ENCODE measurements at regions not wholly inside any gene's neighbourhood (a gene's known extent, or its start where the extent isn't known, plus 50 kb on each side); places are given as distances from the start of the nearest gene placed in this dataset.

- TF ChIP-seq POGK (CRISPR knock-in tag; conservative IDR thresholded peaks at IDR 0.05), result no peak
- no peak for TF ChIP-seq KMT2A (CRISPR knock-in tag; IDR thresholded peaks at IDR 0.05)
- TF ChIP-seq CREBL2 (CRISPR knock-in tag; IDR thresholded peaks at IDR 0.05; ENCODE audit: borderline replicate concordance), result no peak
- peak; percentile 28; the same call in 1 of the 2 replicates for TF ChIP-seq SP4 (CRISPR knock-in tag; IDR thresholded peaks at IDR 0.05)
- peak; percentile 86 for TF ChIP-seq TCF7 (IDR thresholded peaks at IDR 0.05; ENCODE audit: low read depth)
- TF ChIP-seq RERE (CRISPR knock-in tag; IDR thresholded peaks at IDR 0.05; ENCODE audit: low read depth), result no peak
- no peak for TF ChIP-seq HNRNPL (IDR thresholded peaks at IDR 0.05; ENCODE audit: low read depth, low read length)
- TF ChIP-seq PRPF4 (IDR thresholded peaks at IDR 0.05; ENCODE audit: low read depth, low read length, poor library complexity, severe bottlenecking), result no peak
- TF ChIP-seq EHMT2 (IDR thresholded peaks at IDR 0.05; ENCODE audit: borderline replicate concordance, low read depth, low read length), result no peak
- 0 out of 2 replicates have a peak, but pooled peaks have one; percentile 46 for TF ChIP-seq ZNF142 (CRISPR knock-in tag; IDR thresholded peaks at IDR 0.05)
- TF ChIP-seq ZNF570 (CRISPR knock-in tag; IDR thresholded peaks at IDR 0.05; ENCODE audit: borderline replicate concordance), result no peak
- TF ChIP-seq MLLT10 (CRISPR knock-in tag; IDR thresholded peaks at IDR 0.05), result no peak
Measured at GRCh38 chr10:75294866-75295701, 59.3 kb upstream of the COMTD1 start (continued).

Measured in HepG2 (cell line).